Activated CD8-positive, alpha-beta T cell treated with anti-CD3 and anti-CD28 coated beads for 36 hours (primary cell): ENCODE measurements at regions not wholly inside any gene's neighbourhood (a gene's known extent, or its start where the extent isn't known, plus 50 kb on each side); places are given as distances from the start of the nearest gene placed in this dataset.

Source experiments
- ATAC-seq: fragments of 200-7000 bp; cut with Tn5 transposase; one replicate; pipeline ENCODE4 v1.10.0; 2021; ENCODE audit warnings: mild to moderate bottlenecking, moderate library complexity
- CTCF ChIA-PET: fragments of 350-600 bp; sonication (Branson Sonifier 250); formaldehyde crosslinking; loops from one replicate; lab custom pipeline; 2021; ENCODE audit warnings: antibody characterized with exemption; lab: Charles Lee
- POLR2A ChIA-PET: fragments of 350-600 bp; sonication (Branson Sonifier 250); formaldehyde crosslinking; loops from one replicate; lab custom pipeline; 2021; ENCODE audit warnings: antibody characterized with exemption; lab: Charles Lee
- DNase-seq: peaks from one replicate; pipeline ENCODE4 v3.0.0-alpha.2; 2020
- H3K27ac Mint-ChIP-seq: one replicate; pipeline ENCODE4 v1.8.0; 2021; ENCODE audit warnings: mild to moderate bottlenecking, mixed read lengths
- H3K27me3 Mint-ChIP-seq: one replicate; pipeline ENCODE4 v1.8.0; 2021; ENCODE audit warnings: mixed read lengths
- H3K36me3 Mint-ChIP-seq: one replicate; pipeline ENCODE4 v1.8.0; 2021; ENCODE audit warnings: low read depth, mixed read lengths
- H3K4me1 Mint-ChIP-seq: one replicate; pipeline ENCODE4 v1.8.0; 2021; ENCODE audit warnings: low read depth, mixed read lengths
- H3K4me3 Mint-ChIP-seq: one replicate; pipeline ENCODE4 v1.8.0; 2021; ENCODE audit warnings: mild to moderate bottlenecking, moderate library complexity, mixed read lengths
- H3K9me3 Mint-ChIP-seq: one replicate; pipeline ENCODE4 v1.8.0; 2021; ENCODE audit warnings: mixed read lengths
- intact Hi-C: fragments of 100-400 bp; cut with micrococcal nuclease; formaldehyde crosslinking; loops from one replicate; pipeline ENCODE4 v1.10.0; 2022
- TF ChIP-seq, protein P1 (sequence below): fragments of 200-600 bp; IDR thresholded peaks from one replicate; pipeline ENCODE4 v1.8.0; 2022; ENCODE audit warnings: antibody characterized with exemption, mild to moderate bottlenecking

DNA sequence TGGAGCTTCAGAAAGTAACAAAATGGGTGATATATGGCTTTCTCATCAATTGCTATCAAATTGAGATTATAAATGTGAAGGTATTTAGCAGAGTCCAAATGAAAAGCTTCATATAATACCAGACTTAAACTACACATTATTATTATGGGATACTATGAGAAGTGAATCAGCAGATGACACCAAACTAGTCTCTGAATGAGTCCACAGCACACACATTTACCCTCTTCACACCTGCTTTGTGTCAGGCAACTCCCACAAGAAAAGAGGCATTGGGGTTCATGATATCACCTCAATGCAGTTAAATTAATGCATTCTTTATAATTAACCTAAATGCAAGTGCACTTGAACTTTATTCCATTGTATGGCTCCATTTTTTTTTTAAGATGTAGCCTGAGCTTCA, 330.5 kb downstream of the BCL11B start:
- H3K9me3 Mint-ChIP-seq: no peaks in the 10 kb centered on the region
- ATAC-seq (peak; percentile 67), DNase-seq (no peak)
- H3K4me1 Mint-ChIP-seq: peaks cover 44% of the 10 kb centered on the region
- H3K27me3 Mint-ChIP-seq: no peaks in the 10 kb centered on the region
- H3K27ac Mint-ChIP-seq: no peak overlapping the region
- ChIA-PET CTCF (no interaction called here), POLR2A (interaction anchor here (0.6 to 1.0 kb wide), 3 partner anchors 9 to 1029 kb away, joined by 3 to 5 read pairs (median 3); no protein-coding TSS in a partner anchor)
- no peaks in the 10 kb centered on the region for H3K36me3 Mint-ChIP-seq
- intact Hi-C loops: no loop called here
- TF ChIP-seq, protein P1, sequence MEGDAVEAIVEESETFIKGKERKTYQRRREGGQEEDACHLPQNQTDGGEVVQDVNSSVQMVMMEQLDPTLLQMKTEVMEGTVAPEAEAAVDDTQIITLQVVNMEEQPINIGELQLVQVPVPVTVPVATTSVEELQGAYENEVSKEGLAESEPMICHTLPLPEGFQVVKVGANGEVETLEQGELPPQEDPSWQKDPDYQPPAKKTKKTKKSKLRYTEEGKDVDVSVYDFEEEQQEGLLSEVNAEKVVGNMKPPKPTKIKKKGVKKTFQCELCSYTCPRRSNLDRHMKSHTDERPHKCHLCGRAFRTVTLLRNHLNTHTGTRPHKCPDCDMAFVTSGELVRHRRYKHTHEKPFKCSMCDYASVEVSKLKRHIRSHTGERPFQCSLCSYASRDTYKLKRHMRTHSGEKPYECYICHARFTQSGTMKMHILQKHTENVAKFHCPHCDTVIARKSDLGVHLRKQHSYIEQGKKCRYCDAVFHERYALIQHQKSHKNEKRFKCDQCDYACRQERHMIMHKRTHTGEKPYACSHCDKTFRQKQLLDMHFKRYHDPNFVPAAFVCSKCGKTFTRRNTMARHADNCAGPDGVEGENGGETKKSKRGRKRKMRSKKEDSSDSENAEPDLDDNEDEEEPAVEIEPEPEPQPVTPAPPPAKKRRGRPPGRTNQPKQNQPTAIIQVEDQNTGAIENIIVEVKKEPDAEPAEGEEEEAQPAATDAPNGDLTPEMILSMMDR: no peak
- H3K4me3 Mint-ChIP-seq: no peak overlapping the region

DNA sequence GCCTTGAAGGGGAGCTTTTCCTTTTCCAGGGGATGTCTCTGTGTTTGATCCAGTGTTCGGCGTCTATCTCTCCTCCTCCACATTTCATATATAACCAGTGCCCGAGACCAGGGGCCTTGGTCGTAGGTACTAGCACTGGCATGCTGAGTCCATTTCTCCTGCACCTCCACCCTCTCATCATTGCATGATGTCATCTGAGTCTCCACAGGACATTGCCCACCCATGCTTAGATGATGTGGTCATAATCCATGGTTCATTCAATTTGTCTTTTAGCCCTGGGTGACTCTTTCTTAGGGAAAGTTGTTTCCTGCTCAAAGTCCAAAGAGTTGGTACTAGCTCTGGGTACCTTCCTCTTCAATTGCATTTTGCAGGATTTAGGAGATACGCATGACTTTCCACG, 328.1 kb downstream of the BCL11B start:
- intact Hi-C loops: no loop called here
- no peaks in the 10 kb centered on the region for H3K27me3 Mint-ChIP-seq

DNA sequence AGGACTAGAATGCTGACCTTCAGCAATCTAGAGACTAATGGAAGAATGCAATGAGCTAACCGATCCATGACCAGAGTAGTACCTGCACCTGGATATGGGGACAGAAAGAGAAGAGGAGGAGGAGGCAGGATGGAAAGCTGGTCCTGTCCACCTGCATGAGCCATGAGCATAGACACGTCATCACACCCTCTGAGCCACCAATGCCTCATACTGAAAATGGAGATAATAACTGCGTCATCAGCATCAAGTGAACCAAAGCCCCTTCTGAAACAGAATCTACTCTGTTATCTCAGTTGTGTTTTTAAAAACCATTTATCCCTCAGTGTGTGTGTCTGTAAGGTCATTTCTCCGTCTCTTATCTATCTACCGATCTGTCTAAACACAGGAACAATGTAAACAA, 327.0 kb downstream of the BCL11B start:
- Mint-ChIP-seq H3K4me3 (no peak overlapping the region), H3K4me1 (peaks cover 30% of the 10 kb centered on the region), H3K27ac (no peak overlapping the region), H3K36me3 (no peaks in the 10 kb centered on the region), H3K27me3 (no peaks in the 10 kb centered on the region), H3K9me3 (no peaks in the 10 kb centered on the region)
- no peak for ATAC-seq
- ChIA-PET POLR2A (interaction anchor here (1.0 to 1.4 kb wide), 2 partner anchors 8 to 10 kb away, joined by 4 to 5 read pairs; no protein-coding TSS in a partner anchor), CTCF (interaction anchor here (1.5 kb wide), 1 partner anchor 10 kb away, joined by 3 read pairs; no protein-coding TSS in a partner anchor)
- intact Hi-C loops: no loop called here
- TF ChIP-seq, protein P1: no peak
- DNase-seq: no peak

More for the DNA sequence above, 328.1 kb downstream of the BCL11B start:
- peaks cover 39% of the 10 kb centered on the region for H3K4me1 Mint-ChIP-seq
- DNase-seq (no peak), ATAC-seq (no peak)
- no peak overlapping the region for H3K27ac Mint-ChIP-seq
- H3K9me3 Mint-ChIP-seq: no peaks in the 10 kb centered on the region
- H3K36me3 Mint-ChIP-seq: no peaks in the 10 kb centered on the region
- POLR2A ChIA-PET: interaction anchor here (1.0 to 1.4 kb wide), 2 partner anchors 9 kb away, joined by 4 to 5 read pairs; no protein-coding TSS in a partner anchor
- TF ChIP-seq, protein P1: no peak
- CTCF ChIA-PET: interaction anchor here (0.6 to 1.5 kb wide), 3 partner anchors 9 to 675 kb away, joined by 3 read pairs; no protein-coding TSS in a partner anchor
- H3K4me3 Mint-ChIP-seq: no peak overlapping the region

DNA sequence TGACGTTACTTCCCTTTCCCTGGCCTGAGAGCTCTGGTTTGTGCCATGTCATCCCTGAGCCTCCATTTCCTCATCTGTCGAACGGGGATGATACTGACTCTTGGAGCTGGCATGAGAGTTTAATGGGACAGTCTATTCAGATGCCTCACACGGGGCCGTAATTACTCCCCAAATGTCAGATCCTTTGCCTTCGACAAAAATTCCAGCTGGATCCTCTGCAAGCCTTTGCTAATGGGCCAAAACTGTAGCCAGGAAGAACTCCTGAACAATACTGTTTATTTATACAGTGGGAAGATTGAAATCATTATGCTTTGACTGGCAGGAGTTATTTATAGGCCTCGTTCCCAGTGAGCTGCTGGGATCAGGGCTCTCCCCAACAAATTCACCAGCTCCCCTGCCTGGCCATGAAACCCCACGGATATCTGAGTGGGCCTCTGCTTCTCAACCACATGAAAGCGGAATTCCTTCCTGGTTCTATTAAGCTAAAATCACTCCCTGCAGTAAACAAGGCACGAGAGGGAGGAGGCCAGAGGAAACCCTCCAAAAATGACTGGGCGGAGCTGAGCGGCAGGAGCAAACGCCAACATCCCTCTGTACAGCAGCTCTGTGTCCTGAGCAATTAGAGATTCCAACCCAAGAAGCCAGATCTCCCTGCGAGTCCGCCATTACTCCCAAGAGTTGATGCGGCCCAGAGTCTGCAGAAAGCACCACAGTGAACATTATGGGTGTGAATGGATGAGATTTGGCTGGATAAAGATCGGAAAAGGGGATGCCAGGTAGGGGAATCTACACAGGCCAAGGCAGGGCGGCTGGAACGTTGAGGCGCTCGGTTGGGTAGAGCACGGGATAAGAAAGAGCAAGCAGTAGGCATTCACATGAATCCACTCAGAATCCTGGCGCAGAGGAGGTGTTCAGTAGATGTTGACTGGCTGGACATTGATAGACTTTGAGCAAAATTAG, 326.1 kb downstream of the BCL11B start:
- no peaks in the 10 kb centered on the region for H3K27me3 Mint-ChIP-seq

More for the DNA sequence above, 326.1 kb downstream of the BCL11B start:
- TF ChIP-seq, protein P1: no peak
- H3K27ac Mint-ChIP-seq: no peak overlapping the region
- H3K9me3 Mint-ChIP-seq: no peaks in the 10 kb centered on the region
- no peak overlapping the region for H3K4me3 Mint-ChIP-seq
- DNase-seq (no peak), ATAC-seq (no peak)
- intact Hi-C loops: no loop called here
- H3K4me1 Mint-ChIP-seq: peaks cover 22% of the 10 kb centered on the region
- ChIA-PET POLR2A (no interaction called here), CTCF (interaction anchor here (1.5 kb wide), 1 partner anchor 11 kb away, joined by 3 read pairs; no protein-coding TSS in a partner anchor)
- H3K36me3 Mint-ChIP-seq: no peaks in the 10 kb centered on the region
